ENCODE measurements at regions not wholly inside any gene's neighbourhood (a gene's known extent, or its start where the extent isn't known, plus 50 kb on each side); places are given as distances from the start of the nearest gene placed in this dataset.
"Not testable (repeated sequence)": the region's sequence is repeated elsewhere in the genome, so short reads cannot be mapped to it uniquely, and the experiment has no call there.

DNA sequence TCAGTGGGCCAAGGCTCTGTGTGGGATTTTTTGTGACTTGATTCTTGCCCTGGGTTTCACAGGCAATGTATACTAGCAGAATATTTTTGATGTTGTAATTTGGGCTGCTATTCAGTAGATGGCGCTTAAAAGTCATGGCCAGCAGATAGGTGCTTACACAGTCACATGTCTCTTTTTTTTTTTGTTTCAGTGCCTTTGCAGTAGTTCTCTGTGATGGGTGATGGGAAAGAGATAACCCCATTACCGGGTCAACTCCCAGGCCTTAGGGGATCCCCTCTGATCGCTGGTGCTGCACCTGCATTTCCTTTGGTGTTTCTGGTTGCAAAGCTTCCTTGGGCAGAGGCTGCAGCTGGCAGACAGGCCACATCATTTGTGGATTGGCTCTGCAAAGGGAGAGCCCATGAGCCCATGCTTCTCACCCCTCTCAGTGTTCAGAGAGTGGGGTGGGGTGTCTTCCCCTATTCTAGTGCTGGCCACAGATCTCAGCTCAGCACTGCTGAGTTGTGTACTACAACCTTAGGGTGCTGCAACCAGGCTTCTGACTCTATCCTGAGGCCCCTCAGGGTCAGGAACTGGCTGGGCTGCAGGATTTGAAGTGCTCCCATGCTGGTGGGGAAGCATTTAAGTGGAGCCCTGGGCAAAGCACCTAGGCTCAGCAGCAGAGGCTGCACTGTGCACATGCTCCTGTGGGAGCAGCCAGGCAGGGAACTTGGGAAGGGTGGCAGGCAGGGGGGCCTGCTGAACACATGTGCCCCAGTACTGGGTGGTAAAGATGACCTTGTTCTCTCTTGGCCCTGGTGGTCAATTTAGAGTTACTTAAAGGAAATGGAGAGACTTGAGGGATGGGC is 219.8 kb upstream of the SPHKAP start:
- DNase-seq, result no peak

DNA sequence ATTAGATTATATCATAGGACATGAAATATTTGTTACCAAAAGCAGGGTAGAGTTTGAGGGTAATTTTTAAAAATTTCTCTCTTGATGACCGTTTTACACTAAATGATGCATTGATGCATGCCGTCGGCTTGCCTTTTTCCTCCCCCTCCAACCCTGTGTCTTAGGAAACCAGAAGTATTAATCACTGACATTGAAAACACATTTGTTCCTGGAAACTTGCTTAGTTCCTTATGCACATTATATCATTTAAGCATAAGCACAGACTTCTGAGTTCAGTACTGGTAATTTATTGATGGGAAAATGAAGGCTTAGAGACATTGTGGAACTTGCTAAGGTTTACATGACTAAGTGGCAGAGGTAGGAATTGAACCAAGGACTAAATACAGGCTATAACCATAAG is 206.3 kb upstream of the SPHKAP start:
- DNase-seq, result no peak

DNA sequence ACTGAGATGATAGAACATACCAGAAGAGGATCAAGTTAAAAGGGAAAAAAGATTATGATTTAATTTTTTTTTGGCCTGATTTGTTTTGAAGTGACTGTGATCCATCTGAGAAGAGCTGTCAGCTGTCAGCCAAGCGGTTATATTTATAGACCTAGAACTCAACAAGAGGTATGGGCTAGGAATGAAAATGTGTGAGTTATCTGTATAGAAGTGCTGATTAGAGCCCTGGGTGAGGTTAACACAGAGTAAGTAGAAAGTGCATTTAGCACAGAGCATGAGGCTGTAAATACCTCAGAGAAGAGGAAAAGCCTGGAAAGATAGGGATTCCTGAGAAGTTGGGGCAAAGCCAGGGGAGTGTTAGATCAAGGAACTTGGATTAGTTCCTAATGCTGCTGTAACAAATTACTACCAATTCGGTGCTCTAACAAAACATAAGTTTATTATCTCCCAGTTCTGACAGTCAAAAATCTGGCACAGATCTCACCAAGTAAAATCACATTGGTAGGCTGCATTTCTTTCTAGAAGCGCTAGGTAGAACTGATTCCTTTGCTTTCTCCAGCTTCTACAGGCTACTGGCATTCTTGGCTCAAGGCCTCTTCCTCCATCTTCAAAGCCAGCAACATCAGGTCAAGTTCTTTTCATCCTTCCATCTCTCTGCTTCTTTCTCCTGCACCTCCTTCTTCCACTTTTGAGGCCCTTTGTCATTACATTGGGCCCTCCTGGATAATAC is 197.4 kb upstream of the SPHKAP start:
- no peak for DNase-seq

- no peak for DNase-seq
These were observed 196.7 kb upstream of the SPHKAP start for GRCh38 chr2:228378233-228378632.

DNA sequence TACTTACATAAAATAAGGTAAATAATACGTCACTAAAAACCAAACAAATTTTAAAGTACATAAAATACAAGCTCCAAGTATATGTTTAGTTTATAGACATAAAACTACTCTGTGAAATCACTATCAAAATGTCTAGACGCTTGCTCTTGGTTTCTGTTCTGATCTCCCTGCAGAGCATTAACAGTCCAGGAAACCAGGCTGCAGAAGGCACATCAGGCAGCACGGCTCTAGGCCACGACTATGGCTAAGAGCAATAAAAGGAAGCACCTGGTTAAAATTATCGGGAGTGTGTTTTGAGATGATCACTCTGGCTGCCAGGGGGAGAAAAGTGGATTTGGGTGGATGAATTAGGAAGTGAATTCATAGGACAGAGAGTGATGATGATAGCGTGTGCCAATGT is 196.0 kb upstream of the SPHKAP start:
- DNase-seq, result no peak

DNA sequence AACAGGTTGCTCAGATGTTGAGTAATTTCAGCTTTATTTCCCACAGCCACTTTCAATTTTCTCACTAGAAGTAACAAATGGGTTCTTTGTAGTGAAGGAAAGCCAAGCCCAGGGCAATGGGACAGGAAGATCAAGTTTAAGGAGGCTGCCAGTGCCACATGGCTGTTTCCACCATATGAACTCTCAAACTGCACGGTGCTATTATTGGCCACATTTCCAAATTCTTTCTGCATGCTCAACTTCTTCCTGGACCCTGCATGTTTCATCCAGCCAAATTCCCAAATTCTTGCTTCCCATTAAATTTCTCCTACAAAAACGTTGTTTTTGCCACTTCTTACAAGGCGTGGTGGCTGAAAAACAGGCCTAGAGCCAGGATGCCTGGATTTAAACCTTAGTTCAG is 193.3 kb upstream of the SPHKAP start:
- DNase-seq, result no peak

DNA sequence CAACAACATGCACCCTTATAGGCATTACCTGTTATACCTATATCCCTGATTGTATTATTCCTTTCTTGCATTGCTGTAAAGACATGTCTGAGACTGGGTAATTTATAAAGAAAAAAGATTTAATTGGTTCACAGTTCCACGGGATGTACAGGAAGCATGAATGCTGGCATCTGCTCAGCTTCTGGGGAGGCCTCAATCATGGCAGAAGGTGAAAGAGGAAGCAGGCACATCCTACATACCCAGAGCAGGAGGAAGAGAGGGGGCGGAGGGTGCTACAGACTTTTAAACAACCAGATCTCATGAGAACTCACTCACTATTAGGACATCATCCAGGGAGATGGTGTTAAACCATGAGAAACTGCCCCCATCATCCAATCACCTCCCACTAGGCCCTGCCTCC is 191.7 kb upstream of the SPHKAP start:
- DNase-seq, result no peak

GRCh38 chr2:228372212-228372611 is 190.7 kb upstream of the SPHKAP start:
- DNase-seq, result no peak

GRCh38 chr2:228369400-228370031 is 188.0 kb upstream of the SPHKAP start:
- DNase-seq, result no peak

GRCh38 chr2:228367356-228367755 is 185.9 kb upstream of the SPHKAP start:
- DNase-seq, result no peak

DNA sequence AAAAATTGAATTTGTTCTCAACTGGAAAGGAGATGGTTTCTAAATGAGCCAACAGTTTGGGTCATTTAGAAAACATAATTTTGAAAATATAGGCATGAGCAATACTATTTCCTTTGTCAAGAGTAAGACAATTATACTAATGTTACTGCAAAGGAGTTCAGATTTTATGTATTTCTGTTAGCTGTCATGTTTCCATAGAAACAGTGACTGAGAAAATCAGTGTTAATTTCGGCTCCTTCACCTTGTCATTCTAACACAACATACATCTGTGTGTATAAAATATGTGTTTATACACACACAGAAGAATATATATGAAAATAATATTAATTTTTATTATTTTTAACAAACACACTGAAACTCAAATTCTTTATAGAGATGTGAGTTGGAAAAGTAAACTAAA is 178.0 kb upstream of the SPHKAP start:
- no peak for DNase-seq

GRCh38 chr2:228355897-228356296 is 174.4 kb upstream of the SPHKAP start:
- no peak for DNase-seq

- DNase-seq, result not testable (repeated sequence)
These were observed 171.5 kb upstream of the SPHKAP start for GRCh38 chr2:228352980-228353379.

GRCh38 chr2:228352048-228352447 is 170.6 kb upstream of the SPHKAP start:
- DNase-seq, result no peak

GRCh38 chr2:228348516-228349064 is 167.1 kb upstream of the SPHKAP start:
- no peak for DNase-seq

- no peak for DNase-seq
These were observed 163.0 kb upstream of the SPHKAP start for GRCh38 chr2:228344531-228344930.

DNA sequence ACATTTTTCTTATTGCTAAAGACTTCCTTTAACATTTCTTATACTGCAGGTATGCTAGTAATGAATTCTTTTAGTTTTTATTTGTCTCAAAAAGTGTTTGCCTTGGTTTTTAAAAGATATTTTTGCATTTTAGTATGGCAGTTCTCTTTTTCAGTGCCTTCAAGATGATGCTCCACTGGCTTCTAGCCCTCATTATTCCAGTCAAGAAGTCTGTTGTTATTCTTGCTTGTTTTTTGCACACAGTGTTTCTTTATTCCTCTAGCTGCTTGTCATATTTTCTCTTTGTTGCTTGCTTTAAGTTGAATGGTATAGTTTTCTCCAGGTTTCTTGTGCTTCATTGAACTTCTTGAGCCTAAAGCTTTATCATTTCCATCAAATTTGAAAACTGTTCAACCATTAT is 158.0 kb upstream of the SPHKAP start:
- DNase-seq, result no peak

GRCh38 chr2:228334180-228334579 is 152.7 kb upstream of the SPHKAP start:
- DNase-seq, result no peak

GRCh38 chr2:228329282-228329681 is 147.8 kb upstream of the SPHKAP start:
- no peak for DNase-seq

GRCh38 chr2:228321015-228321414 is 139.5 kb upstream of the SPHKAP start:
- DNase-seq, result no peak

DNA sequence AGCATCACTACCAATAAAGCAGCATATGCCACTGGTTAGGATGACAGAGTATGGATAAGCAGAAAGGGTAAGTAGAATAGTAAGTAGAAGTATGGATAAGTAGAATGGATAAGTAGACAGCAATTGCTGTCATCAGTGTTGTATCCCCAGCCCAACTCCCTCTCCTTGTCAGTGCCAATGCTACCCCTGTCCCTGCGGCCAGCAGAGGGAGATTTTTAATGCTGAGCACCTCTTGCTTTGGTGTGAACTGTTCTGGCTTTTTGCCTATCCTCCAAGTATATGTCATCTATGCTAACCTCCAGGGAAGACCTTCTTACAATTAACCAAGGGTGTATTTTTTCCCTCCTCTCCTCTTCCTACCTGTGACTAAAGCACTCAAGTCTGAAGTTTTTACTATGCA is 136.7 kb upstream of the SPHKAP start:
- peak; percentile 32 for DNase-seq

- no peak for DNase-seq
These were observed 130.7 kb upstream of the SPHKAP start for GRCh38 chr2:228312172-228312571.

GRCh38 chr2:228303960-228304359 is 122.5 kb upstream of the SPHKAP start:
- no peak for DNase-seq
